Endodermal cell (in vitro differentiated cells): ENCODE measurements at regions not wholly inside any gene's neighbourhood (a gene's known extent, or its start where the extent isn't known, plus 50 kb on each side); places are given as distances from the start of the nearest gene placed in this dataset.

Experiments
- DNase-seq: peaks from one replicate; pipeline ENCODE4 v3.0.0-alpha.2; 2017
- H3K27ac ChIP-seq: 2 replicates; pipeline ENCODE4 v1.5.1; 2013; ENCODE audit warnings: mild to moderate bottlenecking, low read depth, low read length, moderate library complexity
- H3K27me3 ChIP-seq: 2 replicates; pipeline ENCODE4 v1.6.1; 2013; ENCODE audit warnings: mild to moderate bottlenecking, low read length, moderate library complexity; ENCODE audit not compliant: insufficient read depth, control insufficient read depth, poor library complexity, severe bottlenecking
- H3K36me3 ChIP-seq: 2 replicates; pipeline ENCODE4 v1.7.0; 2013; ENCODE audit warnings: mild to moderate bottlenecking, low read length, moderate library complexity; ENCODE audit not compliant: control insufficient read depth, insufficient read depth
- H3K4me1 ChIP-seq: one replicate; pipeline ENCODE4 v1.7.0; 2013; ENCODE audit warnings: low read length; ENCODE audit not compliant: control insufficient read depth, insufficient read depth
- H3K4me3 ChIP-seq: 2 replicates; pipeline ENCODE4 v1.5.1; 2013; ENCODE audit warnings: mild to moderate bottlenecking, low read length, moderate library complexity
- H3K9ac ChIP-seq: 2 replicates; pipeline ENCODE4 v1.6.1; 2013; ENCODE audit warnings: mild to moderate bottlenecking, low read length, moderate library complexity; ENCODE audit not compliant: poor library complexity, severe bottlenecking; ENCODE audit errors: extremely low read depth
- H3K9me3 ChIP-seq: 2 replicates; pipeline ENCODE4 v1.6.1; 2013; ENCODE audit warnings: mild to moderate bottlenecking, low read length, moderate library complexity; ENCODE audit not compliant: control insufficient read depth
- H3K27ac Mint-ChIP-seq: 2 replicates; pipeline ENCODE4 v1.8.0; 2020; ENCODE audit warnings: mixed read lengths
- H3K27me3 Mint-ChIP-seq: 2 replicates; pipeline ENCODE4 v1.8.0; 2021; ENCODE audit warnings: mild to moderate bottlenecking, mixed read lengths; ENCODE audit not compliant: insufficient read depth
- H3K36me3 Mint-ChIP-seq: 2 replicates; pipeline ENCODE4 v1.8.0; 2020; ENCODE audit warnings: low read depth, mixed read lengths
- H3K4me1 Mint-ChIP-seq: 2 replicates; pipeline ENCODE4 v1.8.0; 2020; ENCODE audit warnings: mixed read lengths
- H3K4me3 Mint-ChIP-seq: 2 replicates; pipeline ENCODE4 v1.8.0; 2020; ENCODE audit warnings: mild to moderate bottlenecking, moderate library complexity, mixed read lengths
- H3K9me3 Mint-ChIP-seq: 2 replicates; pipeline ENCODE4 v1.8.0; 2020; ENCODE audit warnings: mild to moderate bottlenecking, mixed read lengths
- CTCF ChIP-seq: fragments of 200-600 bp; sonication (generic); conservative IDR thresholded peaks from 2 replicates; pipeline ENCODE4 v1.5.0; 2021; ENCODE audit warnings: antibody characterized with exemption, mild to moderate bottlenecking
- WGBS, 2 experiments: methylation state at CpG; one replicate each; pipeline versions ENCODE4 v1.1.5 to v1.1.7; 2013; ENCODE audit warnings: missing lambda C conversion rate in 2 of 2, mixed read lengths in 1 of 2; ENCODE audit not compliant: insufficient coverage in 1 of 2, insufficient read length in 1 of 2; 5-methylcytosine and 5-hydroxymethylcytosine counted together

GRCh38 chr20:51869002-51869401, 66.7 kb upstream of the SALL4 start:
- no peak for DNase-seq
- H3K27ac Mint-ChIP-seq: no peak overlapping the region
- H3K4me1 Mint-ChIP-seq: peaks cover 9% of the 10 kb centered on the region
- no peaks in the 10 kb centered on the region for H3K36me3 Mint-ChIP-seq
- TF ChIP-seq CTCF: no peak
- H3K4me3 Mint-ChIP-seq: no peak overlapping the region
- H3K9me3 Mint-ChIP-seq: no peaks in the 10 kb centered on the region
- no peaks in the 10 kb centered on the region for H3K36me3 ChIP-seq
- WGBS, 2 experiments: 86% methylated on average over 2 of the region's 3 CpGs; no CpG with 5 or more reads in 1 of the 2 experiments
- H3K27ac ChIP-seq: no peak overlapping the region
- no peak overlapping the region for H3K4me3 ChIP-seq
- H3K27me3 Mint-ChIP-seq: peaks cover 2% of the 10 kb centered on the region
- H3K9ac ChIP-seq: no peak overlapping the region
- no peaks in the 10 kb centered on the region for H3K4me1 ChIP-seq
- H3K9me3 ChIP-seq: no peaks in the 10 kb centered on the region
- no peaks in the 10 kb centered on the region for H3K27me3 ChIP-seq

GRCh38 chr20:51867251-51867650, 64.9 kb upstream of the SALL4 start:
- H3K4me3 ChIP-seq: no peak overlapping the region
- H3K27me3 Mint-ChIP-seq: peaks cover 2% of the 10 kb centered on the region
- no peaks in the 10 kb centered on the region for H3K27me3 ChIP-seq
- peaks cover 12% of the 10 kb centered on the region for H3K4me1 Mint-ChIP-seq
- no peaks in the 10 kb centered on the region for H3K9me3 ChIP-seq
- no peak overlapping the region for H3K4me3 Mint-ChIP-seq
- 93% methylated on average over 3 of the region's 3 CpGs; no CpG with 5 or more reads in 1 of the 2 experiments for WGBS, 2 experiments
- no peaks in the 10 kb centered on the region for H3K4me1 ChIP-seq
- no peaks in the 10 kb centered on the region for H3K36me3 Mint-ChIP-seq
- H3K27ac Mint-ChIP-seq: no peak overlapping the region
- H3K36me3 ChIP-seq: no peaks in the 10 kb centered on the region
- H3K9ac ChIP-seq: no peak overlapping the region
- H3K27ac ChIP-seq: no peak overlapping the region
- TF ChIP-seq CTCF: no peak
- no peaks in the 10 kb centered on the region for H3K9me3 Mint-ChIP-seq
- no peak for DNase-seq

DNA sequence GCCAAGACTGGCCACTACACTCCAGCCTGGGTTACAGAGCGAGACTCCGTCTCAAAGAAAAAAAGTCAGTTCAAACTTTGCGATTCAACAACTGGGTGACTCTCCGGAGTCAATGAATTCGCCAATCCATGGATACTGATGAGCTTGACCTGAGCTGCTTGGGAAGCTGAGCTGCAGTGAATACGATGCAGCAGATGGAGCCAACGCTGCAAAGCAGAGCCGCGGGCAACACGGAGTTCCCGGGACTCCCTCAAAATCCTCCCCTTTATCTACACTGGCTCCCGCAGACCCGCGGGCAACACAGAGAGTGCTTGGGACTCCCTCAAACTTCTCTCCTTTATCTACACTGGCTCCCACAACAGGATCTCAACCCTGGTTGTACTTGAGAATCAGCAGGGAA, 62.6 kb upstream of the SALL4 start:
- no peaks in the 10 kb centered on the region for H3K36me3 Mint-ChIP-seq
- peaks cover 23% of the 10 kb centered on the region for H3K4me1 Mint-ChIP-seq
- no peaks in the 10 kb centered on the region for H3K9me3 Mint-ChIP-seq
- no peaks in the 10 kb centered on the region for H3K27me3 Mint-ChIP-seq
- Histone ChIP-seq H3K4me3 (no peak overlapping the region), H3K9me3 (no peaks in the 10 kb centered on the region), H3K27me3 (no peaks in the 10 kb centered on the region), H3K27ac (no peak overlapping the region), H3K36me3 (no peaks in the 10 kb centered on the region), H3K9ac (no peak overlapping the region), H3K4me1 (peaks cover 5% of the 10 kb centered on the region)
- H3K27ac Mint-ChIP-seq: no peak overlapping the region
- TF ChIP-seq CTCF: peak; percentile 10
- H3K4me3 Mint-ChIP-seq: no peak overlapping the region
- DNase-seq: no peak
- 92 to 94% methylated on average over 12 to 14 of the region's 14 CpGs for WGBS, 2 experiments
